ENCODE measurements at regions not wholly inside any gene's neighbourhood (a gene's known extent, or its start where the extent isn't known, plus 50 kb on each side); places are given as distances from the start of the nearest gene placed in this dataset.

DNA sequence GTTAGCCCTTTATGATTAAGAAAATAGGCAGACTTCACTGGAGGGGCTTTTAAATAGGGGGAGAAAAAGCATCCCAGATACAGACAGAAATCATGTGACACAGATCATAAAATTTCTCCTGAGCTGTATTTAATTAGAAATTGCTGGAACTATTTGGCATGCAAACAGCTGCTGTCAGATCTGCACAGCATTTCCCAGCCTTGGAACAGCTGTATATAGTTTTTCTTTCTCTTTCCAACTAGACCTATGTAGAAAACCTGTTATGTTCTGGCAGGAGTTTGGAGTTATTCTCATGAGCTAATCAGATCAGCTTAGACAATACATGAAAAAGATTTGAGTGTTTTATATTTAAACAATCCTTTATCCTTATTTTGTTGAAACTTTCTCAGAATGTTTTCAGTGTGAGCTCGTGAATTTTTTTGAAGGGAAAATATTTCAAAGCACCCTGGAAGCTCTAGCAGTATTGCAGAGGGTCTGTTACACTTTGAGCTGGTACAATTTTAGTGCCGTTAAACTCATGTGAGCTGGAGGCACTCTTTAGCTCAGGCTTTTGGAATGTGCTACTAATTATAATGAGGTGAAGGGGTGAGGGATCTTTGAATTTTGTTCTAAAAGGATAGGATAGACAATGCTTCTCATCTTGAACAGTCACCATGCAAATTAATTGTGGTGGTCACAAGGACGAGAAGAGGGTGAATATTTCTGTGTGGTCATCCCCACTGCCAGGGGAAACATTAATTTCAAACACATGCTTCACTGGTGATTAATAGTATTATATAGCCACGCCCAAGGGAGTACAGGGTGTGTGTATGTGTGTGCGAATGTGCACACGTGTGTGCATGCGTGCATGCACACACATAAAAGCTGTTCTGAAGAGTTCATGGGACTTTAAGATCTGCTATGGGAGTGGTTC is 239.4 kb upstream of the FBXL7 start:
- no peak for FAIRE-seq

DNA sequence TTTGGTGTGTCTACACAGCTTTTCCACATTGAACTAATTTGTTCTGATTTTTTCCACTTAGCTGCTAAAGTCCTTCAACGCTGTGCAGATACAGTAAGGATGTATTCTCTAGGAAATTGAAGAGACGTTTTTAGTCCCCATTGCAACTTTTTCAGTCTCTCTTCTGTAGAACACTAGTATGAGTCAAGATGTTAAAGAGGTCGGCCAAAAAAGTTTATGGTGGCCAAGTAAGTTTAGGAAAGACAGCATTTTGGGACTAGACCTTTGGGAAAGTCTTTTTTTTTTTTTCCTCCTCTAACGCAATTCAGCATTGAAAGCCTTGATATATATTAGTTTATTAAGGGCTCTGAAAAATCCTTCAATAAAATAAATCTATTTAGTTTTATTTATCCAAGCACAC is 243.5 kb upstream of the FBXL7 start:
- no peak for FAIRE-seq

- FAIRE-seq = no peak
Measured at GRCh38 chr5:15255576-15255975, 244.4 kb upstream of the FBXL7 start.

GRCh38 chr5:15254607-15255006 is 245.4 kb upstream of the FBXL7 start:
- no peak for FAIRE-seq

DNA sequence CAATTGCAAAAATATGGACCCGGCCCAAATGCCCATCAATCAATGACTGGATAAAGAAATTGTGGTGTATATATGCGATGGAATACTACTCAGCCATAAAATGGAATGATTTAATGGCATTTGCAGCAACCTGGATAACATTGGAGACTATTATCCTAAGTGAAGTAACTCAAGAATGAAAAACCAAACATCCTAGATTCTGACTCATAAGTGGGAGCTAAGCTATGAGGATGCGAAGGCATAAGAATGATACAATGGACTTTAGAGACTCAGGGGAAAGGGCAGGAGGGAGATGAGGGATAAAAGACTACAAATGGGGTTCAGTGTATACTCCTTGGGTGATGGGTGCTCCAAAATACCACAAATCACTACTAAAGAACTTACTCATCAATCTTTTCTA is 247.6 kb upstream of the FBXL7 start:
- no peak for FAIRE-seq

- no peak for FAIRE-seq
Measured at GRCh38 chr5:15249152-15249551, 250.8 kb upstream of the FBXL7 start.

DNA sequence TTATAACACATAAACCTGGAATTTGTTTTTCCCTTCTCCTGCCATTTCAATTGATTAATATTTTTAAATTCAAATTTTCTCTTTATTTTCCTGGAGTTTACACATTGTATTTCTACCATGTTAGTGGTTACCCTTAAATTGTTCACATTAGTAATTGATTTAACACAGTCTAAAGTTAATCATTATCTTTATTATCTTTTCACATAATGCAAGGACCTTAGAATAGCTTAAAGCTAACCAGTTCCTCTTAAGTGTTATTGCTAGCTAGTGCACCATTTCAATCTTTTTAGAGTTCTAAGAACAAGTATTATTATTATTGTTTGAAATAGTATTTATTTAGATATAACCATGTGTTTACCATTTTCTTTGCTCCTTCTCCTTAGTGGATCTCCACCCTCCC is 251.2 kb upstream of the FBXL7 start:
- FAIRE-seq = no peak

GRCh38 chr5:15245913-15246312 is 254.1 kb upstream of the FBXL7 start:
- no peak for FAIRE-seq

- no peak for FAIRE-seq
Measured at GRCh38 chr5:15243301-15244020, 256.5 kb upstream of the FBXL7 start.

DNA sequence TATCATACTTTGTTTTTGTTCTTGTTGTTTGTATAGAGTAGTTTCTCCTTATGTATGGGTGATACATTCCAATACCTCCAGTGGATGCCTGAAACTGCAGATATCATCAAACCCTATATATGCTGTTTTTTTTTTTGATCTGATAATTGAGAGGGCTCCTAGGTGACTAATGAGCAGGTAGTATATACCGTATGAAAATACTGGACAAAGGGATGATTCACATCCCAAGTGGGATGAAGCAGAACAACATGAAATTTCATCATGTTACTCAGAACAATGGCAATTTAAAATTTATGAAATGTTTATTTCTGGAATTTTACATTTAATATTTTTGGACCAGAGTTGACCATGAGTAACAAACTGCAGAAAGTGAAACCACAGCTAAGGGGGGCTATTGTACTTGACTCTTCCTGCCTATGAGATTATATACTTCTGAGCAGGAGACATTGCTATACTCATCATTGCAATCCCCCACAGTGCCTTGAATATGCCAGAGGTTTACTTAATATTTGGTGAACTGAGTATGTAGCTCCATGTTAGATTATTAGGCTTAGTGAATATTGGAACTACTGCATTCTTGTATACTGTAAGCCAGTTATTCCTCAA is 258.7 kb upstream of the FBXL7 start:
- FAIRE-seq = no peak

GRCh38 chr5:15238006-15238405 is 262.0 kb upstream of the FBXL7 start:
- no peak for FAIRE-seq

DNA sequence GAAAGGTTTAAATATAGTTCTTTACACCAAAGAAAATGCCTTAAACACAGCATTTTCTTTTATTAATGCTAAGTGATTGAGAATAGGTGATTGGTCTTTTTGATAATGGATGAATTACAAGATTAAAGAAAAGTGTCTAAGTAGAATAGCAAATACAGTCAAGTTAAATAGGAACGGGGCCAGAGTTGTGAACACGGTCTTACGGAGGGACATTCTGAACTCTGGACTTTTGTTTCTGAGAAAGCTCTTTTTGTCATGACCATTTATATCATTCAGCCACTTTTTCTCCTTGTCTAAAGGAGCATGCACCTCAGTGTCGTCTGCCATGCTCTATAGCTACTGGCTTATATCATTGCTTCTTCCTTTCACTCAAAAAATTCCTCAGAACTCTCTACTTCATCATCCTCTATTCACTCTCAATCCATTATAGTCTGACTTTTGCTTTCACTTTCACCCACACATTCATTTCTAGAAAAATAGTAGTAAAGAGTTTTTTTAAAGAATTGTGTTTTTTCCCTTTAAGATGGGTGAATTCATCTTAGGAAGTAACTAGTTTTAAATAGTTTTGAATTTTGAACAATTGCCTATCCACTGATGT is 263.0 kb upstream of the FBXL7 start:
- no peak for FAIRE-seq

DNA sequence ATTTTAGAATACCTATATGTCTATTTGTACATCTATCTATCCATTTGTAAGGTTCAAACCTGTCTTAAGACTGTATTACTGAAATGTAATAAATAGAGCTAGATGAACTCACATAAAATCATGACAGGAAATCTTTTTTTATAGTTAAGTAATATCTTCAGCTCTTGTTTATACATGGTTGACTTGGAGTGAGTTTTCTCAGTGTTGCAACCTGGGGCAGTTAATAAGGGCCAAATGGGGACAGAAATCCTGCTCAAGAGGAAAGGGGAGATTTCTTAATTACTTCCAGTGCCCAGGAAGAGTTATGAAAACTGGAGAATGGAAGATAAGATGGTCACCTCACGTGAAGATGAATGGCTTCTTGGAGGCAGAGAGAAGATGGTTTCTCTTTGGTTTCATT is 265.1 kb upstream of the FBXL7 start:
- no peak for FAIRE-seq

GRCh38 chr5:15234366-15234765 is 265.6 kb upstream of the FBXL7 start:
- FAIRE-seq = no peak

DNA sequence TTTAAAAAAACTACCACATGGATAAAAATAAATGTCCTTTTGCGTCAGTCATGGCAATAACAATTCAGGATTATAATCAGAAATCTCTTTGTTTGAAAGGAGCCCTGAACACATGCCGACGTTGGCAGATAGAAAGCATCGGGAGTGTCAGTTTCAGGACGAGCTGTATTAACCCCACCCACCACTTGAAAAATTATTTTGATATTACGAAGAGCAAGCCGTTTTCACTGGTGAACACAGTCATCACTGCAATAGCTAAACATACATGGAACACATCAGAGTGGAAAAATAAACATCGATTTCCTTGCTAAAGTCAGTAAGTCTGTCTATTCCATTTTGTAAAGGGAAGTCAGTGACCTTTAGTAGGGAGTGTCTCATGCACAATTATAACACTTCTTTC is 266.4 kb upstream of the FBXL7 start:
- FAIRE-seq = no peak

DNA sequence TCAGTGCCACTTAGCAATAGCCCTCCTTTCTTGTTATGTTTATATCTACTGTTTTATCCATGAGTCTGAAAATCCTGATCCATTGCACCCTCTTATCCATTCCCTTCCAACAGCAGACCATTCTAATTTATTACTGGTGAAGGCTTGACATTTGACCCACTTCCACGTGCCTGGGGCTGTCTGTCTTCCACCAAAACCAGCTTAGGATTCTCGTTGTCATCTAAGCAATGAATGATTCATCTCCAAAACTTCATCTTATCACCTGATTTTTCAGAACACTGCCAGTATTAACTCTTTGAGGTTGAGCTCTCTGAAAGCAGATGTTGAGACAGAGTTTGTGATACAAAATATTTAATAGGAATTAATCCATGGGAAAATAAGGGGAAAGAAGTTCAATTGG is 277.8 kb upstream of the FBXL7 start:
- FAIRE-seq = no peak

GRCh38 chr5:15220642-15221173 is 279.3 kb upstream of the FBXL7 start:
- no peak for FAIRE-seq

DNA sequence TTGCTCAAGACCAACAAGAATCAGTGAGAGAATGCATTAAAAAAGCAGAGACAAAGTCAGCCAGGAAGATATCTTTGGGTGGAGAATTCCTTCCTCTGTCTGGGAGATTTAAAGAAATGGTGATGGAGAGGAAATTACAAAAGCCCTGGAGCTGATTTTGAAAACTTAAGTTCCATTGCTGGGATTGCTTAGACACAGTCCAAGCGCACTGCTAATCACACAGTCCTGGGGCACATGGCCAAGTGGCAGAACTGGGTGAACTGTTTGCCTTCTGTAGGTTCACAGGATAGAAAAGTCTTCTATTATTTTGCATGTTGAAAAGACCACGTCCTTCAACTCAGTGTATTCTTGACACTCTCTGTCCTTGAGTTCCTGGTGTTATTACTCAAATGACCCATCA is 284.9 kb upstream of the FBXL7 start:
- FAIRE-seq = no peak

DNA sequence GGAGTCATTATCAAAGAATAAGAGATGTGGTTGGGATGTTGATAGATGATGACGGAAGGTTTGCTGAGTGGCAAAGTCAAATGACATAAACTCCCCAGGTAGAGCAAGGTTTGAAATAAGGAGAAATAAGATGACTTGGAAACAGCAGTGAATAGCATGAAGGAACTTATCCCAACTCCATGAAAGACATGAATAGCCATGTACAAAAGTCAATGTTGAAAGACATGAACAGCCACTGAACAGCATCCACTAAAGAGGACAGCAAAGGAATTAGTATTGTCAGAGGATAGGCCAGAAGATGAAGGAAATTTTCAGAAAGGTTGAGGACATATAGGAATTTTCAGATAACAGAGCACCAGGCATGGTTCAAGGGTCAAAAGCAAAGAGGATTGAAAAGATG is 286.0 kb upstream of the FBXL7 start:
- FAIRE-seq = no peak

GRCh38 chr5:15209053-15209762 is 290.8 kb upstream of the FBXL7 start:
- no peak for FAIRE-seq

DNA sequence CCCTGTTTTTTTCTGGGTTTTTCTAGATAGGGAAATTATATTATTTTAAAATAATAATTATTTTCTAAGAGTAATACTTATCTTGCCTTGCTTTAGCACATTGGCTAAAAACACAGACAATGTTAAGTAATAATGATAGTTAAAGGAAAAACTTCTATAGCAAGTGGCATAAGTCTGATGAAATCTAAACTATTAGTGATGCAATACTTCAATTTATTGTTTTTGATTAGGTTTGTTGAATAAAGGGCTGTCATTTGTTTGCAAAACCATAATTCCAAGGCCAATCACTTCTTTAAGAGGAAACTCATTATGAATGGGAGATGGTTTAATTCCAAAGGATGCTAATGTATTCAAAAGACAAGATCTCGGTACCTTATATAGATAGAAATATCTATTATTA is 293.8 kb upstream of the FBXL7 start:
- FAIRE-seq = no peak

DNA sequence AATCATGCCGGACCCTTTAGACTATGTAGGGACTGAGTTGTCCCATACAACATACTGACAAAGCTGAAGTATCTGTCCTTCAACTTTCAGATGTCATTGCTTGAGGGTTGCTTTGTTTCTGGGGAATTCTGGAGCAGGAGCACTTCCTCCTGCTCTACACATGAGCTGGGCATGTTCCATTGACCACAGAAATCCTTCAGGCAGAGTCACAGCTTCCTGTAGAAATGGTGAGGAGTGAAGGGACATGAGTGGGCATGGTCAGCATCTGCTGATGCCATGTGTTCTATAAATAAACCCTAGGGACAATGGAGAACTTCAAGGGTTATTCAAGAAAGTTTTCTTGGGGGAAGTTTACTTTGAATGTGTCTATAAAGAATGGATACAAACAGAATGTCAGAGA is 296.6 kb upstream of the FBXL7 start:
- no peak for FAIRE-seq

DNA sequence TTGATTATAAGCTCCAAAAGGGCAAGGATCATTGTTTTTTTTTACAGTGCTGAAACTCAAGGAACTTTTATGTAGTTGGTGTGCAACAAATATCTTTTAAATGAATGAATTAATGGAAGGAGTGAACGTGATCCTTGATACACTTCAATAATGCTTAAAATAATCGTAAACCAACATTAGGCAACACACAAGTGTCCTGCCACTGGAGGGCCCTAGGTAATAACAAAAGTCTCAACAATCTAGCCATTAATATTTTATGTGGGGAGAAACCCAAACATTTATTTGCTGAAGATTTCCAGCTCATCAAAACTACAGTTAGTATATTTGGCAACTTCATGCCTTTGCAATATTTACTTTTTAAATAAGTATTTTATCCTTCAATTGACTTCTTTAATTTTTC is 309.0 kb upstream of the FBXL7 start:
- no peak for FAIRE-seq

All from islet of Langerhans (tissue), 1 donor.